ENCODE measurements at regions not wholly inside any gene's neighbourhood (a gene's known extent, or its start where the extent isn't known, plus 50 kb on each side); places are given as distances from the start of the nearest gene placed in this dataset.

GRCh38 chr6:68342286-68342685, 292.8 kb upstream of the ADGRB3 start:
- CTCF ChIA-PET, result no interaction called here
- no peak overlapping the region for H3K27ac ChIP-seq (ENCODE audit: low read depth, low read length, poor library complexity, severe bottlenecking)
- H3K36me3 ChIP-seq (ENCODE audit: insufficient read depth, low read length, poor library complexity, severe bottlenecking), result no peaks in the 10 kb centered on the region
- TF ChIP-seq EZH2 (IDR thresholded peaks at IDR 0.05; ENCODE audit: borderline replicate concordance, low read depth, low read length, poor library complexity, severe bottlenecking) (no peak), CTCF (conservative IDR thresholded peaks at IDR 0.05; ENCODE audit: low read depth, low read length) (no peak)
- no peaks in the 10 kb centered on the region for H3K4me1 ChIP-seq (ENCODE audit: insufficient read depth, low read length, poor library complexity, severe bottlenecking)
- POLR2A ChIA-PET (ENCODE audit: low non-redundant PET), result no interaction called here
- no TSS peak for BruUV-seq (replicated peaks)
- H3K27me3 ChIP-seq (replicated peaks; ENCODE audit: insufficient read depth, low read depth, low read length, poor library complexity), result no peaks in the 10 kb centered on the region
- H3K4me3 ChIP-seq (ENCODE audit: low read depth, low read length, poor library complexity, severe bottlenecking), result no peak overlapping the region
- intact Hi-C loops (cut with micrococcal nuclease; ENCODE audit: unreplicated experiment), result loop anchor here (5.0 to 10.0 kb wide), 2 partner anchors 125 to 213 kb away; no protein-coding TSS in a partner anchor
- DNase-seq (ENCODE audit: low spot score), result no peak
- no peaks in the 10 kb centered on the region for H3K9me3 ChIP-seq (ENCODE audit: low read depth, low read length, poor library complexity, severe bottlenecking)

GRCh38 chr6:68339488-68340131, 295.5 kb upstream of the ADGRB3 start:
- BruUV-seq (replicated peaks), result no TSS peak
- TF ChIP-seq CTCF (conservative IDR thresholded peaks at IDR 0.05; ENCODE audit: low read depth, low read length) (no peak), EZH2 (IDR thresholded peaks at IDR 0.05; ENCODE audit: borderline replicate concordance, low read depth, low read length, poor library complexity, severe bottlenecking) (no peak)
- CTCF ChIA-PET, result no interaction called here
- intact Hi-C loops (cut with micrococcal nuclease; ENCODE audit: unreplicated experiment), result loop anchor here (5.0 to 10.0 kb wide), 2 partner anchors 128 to 215 kb away; no protein-coding TSS in a partner anchor
- POLR2A ChIA-PET (ENCODE audit: low non-redundant PET), result interaction anchor here (0.6 kb wide), 1 partner anchor 51 kb away, joined by 5 read pairs; no protein-coding TSS in a partner anchor
- no peaks in the 10 kb centered on the region for H3K4me1 ChIP-seq (ENCODE audit: insufficient read depth, low read length, poor library complexity, severe bottlenecking)
- no peak overlapping the region for H3K27ac ChIP-seq (ENCODE audit: low read depth, low read length, poor library complexity, severe bottlenecking)
- no peak for DNase-seq (ENCODE audit: low spot score)
- no peaks in the 10 kb centered on the region for H3K36me3 ChIP-seq (ENCODE audit: insufficient read depth, low read length, poor library complexity, severe bottlenecking)
- no peaks in the 10 kb centered on the region for H3K27me3 ChIP-seq (replicated peaks; ENCODE audit: insufficient read depth, low read depth, low read length, poor library complexity)
- no peak overlapping the region for H3K4me3 ChIP-seq (ENCODE audit: low read depth, low read length, poor library complexity, severe bottlenecking)
- no peaks in the 10 kb centered on the region for H3K9me3 ChIP-seq (ENCODE audit: low read depth, low read length, poor library complexity, severe bottlenecking)

- ChIA-PET POLR2A (ENCODE audit: low non-redundant PET) (no interaction called here), CTCF (no interaction called here)
- intact Hi-C loops (cut with micrococcal nuclease; ENCODE audit: unreplicated experiment), result no loop called here
- peak; percentile 74 for DNase-seq (ENCODE audit: low spot score)
- no peaks in the 10 kb centered on the region for H3K4me1 ChIP-seq (ENCODE audit: insufficient read depth, low read length, poor library complexity, severe bottlenecking)
- no peaks in the 10 kb centered on the region for H3K36me3 ChIP-seq (ENCODE audit: insufficient read depth, low read length, poor library complexity, severe bottlenecking)
- no peaks in the 10 kb centered on the region for H3K9me3 ChIP-seq (ENCODE audit: low read depth, low read length, poor library complexity, severe bottlenecking)
- H3K27ac ChIP-seq (ENCODE audit: low read depth, low read length, poor library complexity, severe bottlenecking), result no peak overlapping the region
- TF ChIP-seq EZH2 (IDR thresholded peaks at IDR 0.05; ENCODE audit: borderline replicate concordance, low read depth, low read length, poor library complexity, severe bottlenecking), result no peak
- TF ChIP-seq CTCF (conservative IDR thresholded peaks at IDR 0.05; ENCODE audit: low read depth, low read length), result no peak
- no peaks in the 10 kb centered on the region for H3K27me3 ChIP-seq (replicated peaks; ENCODE audit: insufficient read depth, low read depth, low read length, poor library complexity)
- BruUV-seq (replicated peaks), result no TSS peak
- H3K4me3 ChIP-seq (ENCODE audit: low read depth, low read length, poor library complexity, severe bottlenecking), result no peak overlapping the region
Measured at GRCh38 chr6:68333442-68333841, 301.6 kb upstream of the ADGRB3 start.

All from A673 (cell line).